ENCODE measurements at regions not wholly inside any gene's neighbourhood (a gene's known extent, or its start where the extent isn't known, plus 50 kb on each side); places are given as distances from the start of the nearest gene placed in this dataset.
A peak's percentile ranks its signal among the peaks of the same experiment; 100 is the strongest.
"Not testable (repeated sequence)": the region's sequence is repeated elsewhere in the genome, so short reads cannot be mapped to it uniquely, and the experiment has no call there.

DNA sequence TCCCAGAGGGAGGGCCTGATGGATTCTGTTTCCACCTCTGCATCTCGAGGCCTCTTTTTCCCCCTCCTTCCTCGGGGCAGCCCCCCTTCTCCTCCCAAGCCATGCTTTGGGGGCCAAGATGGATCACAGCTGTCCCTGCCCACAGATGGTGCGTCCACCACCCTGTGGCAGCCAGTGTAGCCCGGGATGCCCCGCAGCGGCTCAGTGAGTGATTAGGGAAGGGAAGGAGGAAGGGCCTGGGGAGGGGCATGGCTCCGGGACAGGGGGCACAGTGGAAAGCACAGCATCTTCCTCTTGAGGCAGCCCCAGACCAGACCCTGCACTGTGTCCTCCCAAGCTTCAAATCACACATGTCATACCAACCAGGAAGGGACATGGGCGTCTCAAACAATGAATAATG is 622.4 kb downstream of the MATN1 start:
- DNase-seq, result no peak

DNA sequence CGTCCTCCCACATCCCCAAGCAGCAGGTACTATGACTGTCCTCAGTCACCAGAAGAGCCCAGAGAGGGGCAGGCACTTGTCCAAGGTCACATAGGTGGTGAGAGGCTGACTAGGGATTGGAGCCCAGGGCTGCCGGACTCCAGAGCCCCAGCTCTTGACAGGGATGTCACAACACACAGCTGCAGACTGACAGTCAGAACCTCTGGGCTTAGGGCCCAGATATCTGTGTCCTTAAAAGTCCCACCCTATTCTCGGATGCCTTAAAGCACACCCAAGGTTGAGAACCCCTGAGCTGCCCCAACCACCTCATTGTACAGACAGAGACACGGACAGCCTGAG is 622.9 kb downstream of the MATN1 start:
- DNase-seq, result no peak

DNA sequence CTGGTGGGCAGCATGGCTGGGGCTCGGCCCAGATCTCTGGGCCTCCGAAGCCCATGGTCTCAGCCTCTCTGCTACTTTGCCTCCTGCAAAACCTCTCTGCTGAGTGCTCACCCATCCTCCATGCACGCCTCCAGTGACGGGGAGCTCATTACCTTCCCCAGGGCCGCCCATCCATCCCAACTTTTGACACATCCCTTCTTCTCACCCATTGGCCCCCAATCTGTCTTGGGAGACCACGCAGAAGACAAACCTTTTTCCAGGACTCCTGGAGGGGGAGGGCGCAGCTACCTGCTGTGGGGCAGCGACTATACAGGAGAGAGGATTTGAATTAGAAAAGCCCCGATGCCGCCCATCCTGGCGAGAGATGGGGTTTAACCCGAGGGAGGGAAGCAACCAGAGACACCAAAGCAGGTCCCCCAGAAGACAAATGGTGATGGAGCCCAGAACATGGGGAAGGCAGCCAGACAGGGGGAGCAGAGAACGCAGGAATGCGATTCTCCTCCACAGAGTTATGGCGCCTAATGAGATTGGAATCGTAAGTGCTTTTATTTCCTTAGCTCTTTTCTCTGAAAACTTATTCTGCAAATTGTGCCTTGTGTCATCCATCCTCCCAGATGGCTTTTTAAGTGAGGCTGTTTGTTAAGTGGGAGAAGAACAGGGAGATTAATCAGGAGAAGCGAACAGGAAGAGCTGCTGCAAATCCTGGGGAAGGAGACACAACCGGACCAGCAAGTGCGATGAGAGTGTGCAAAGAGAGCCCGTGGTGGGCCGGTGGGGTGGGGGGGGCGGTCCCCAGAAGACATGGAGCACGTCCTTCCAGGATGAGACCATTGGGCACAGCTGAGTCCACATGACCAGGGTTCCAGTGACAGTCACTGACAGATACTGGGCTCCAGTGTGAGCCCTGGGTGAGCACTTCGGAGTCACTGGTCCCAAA is 623.5 kb downstream of the MATN1 start:
- no peak for DNase-seq

DNA sequence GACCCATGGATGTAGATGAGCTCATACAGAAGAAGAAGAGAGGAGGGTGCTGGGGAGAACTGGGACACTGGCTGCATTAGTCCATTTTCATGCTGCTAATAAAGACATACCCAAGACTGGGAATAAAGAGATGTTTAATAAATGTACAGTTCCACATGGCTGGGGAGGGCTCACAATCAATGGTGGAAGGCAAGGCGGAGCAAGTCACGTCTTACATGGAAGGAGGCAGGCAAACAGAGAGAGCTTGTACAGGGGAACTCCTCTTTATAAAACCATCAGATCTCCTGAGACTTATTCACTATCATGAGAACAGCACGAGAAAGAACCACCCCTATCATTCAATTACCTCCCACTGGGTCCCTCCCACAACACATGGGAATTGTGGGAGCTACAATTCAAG is 625.5 kb downstream of the MATN1 start:
- not testable (repeated sequence) for DNase-seq

DNA sequence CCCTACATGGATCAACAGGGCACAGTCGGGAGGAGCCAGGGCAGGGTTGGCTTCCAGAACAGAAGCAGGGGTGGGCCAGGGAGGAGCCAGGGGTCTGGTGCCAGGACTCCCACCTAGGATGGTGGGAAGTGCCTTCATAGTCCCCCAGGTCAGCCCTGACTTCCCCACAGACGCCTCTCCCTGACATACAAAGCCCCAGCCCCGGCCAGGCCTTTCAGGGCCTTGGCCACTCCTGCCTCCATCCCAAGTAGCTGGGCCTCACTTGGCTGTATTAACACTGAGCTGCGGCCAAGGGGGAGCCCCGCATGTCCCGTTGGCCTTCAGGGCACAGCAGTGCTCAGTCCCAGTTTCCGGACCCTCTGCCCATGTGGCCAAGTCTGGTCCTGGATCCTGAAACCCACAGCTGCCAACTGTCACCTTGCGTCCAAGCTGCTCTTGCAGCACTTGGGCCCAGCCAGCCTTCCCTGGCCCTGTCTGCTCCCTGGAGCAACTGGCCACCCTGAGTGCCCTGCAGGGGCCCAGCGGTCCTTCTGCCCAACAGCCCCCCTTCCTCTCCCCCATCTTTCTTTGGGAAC is 627.8 kb downstream of the MATN1 start:
- no peak for DNase-seq

DNA sequence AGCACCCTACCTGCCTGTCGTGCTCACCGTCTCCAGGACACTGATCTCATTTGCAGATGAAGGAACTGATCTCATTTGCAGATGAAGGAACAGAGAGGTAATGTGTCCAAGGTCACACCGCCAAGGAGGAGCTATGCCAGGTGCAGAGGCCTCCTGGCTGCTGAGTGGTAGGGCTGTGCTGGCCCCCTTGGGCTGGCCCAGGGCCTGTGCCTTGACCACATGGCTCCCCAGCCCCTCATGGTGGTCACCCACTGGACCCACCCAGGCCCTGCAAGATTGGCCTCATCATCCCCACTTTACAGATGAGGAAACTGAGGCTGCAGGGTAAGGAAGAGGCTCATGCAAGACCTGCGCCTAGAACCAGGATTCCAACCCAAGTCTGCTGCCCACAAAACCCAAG is 628.3 kb downstream of the MATN1 start:
- no peak for DNase-seq

DNA sequence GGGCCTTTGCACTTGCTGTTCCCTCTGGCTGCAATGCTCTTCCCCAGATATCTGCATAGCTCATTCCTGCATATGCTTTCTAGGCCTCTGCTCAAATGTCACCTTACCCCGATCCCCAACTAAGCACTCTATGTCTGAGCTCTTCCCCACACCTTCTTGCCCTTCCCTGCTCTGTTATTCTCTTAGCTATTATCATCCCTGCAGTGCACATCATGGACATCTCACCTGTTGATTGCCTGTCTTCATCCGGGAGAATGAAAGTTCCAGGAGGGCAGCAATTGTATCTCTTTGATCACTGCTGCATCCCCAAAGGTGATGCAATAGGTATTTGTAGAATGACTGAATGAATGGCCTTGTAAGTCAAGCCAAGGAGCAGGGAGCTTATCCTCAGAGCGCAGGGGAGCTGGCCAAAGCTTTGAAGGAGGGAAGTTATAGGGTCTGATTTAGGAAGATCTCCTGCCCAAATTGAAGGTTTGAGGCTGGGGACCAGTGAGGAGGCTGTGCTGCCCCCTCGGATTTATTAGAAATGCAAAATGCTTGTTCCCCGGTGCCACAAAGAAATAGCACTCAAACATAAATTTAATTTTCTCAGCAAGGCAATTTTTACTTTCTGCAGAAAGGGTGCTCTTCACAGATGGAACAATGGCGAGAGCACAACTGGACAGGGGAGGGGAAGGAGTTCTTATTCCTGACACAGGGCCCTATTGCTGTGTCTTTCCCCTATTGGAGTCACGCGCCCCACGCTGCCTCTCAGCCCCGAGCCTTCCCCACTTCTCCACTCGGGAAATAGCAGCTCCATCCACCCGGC is 631.1 kb downstream of the MATN1 start:
- no peak for DNase-seq

DNA sequence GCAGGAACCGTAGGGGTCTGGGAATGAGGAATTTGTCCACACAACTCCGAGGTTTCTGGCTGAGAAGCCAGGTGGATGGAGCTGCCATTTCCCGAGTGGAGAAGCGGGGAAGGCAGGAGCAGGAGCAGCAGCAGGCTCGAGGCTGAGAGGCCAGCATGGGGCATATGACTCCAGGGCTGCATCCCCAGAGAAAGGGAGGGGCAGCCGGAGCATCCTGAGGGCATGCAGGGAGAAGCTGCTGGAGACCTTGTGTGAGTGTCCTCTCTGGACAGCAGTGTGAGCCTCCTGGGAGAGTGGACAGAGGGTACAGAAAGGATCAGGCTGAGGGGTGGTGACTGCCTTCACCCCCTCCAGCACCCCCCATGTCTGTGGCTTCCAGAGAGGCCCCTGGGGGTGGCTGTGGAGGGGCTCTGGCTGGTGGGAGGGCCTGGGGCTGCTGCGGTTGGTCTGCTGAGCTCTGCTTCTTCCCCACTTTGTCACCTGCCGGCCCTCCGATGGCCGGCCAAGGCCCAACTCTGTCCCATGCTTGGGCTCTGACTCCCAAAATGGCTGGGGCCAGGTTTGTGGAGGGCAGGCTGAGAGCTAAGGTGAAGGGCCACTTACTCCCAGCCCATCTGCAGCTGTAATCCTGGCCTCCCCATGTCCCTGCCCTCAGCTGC is 633.1 kb downstream of the MATN1 start:
- DNase-seq, result no peak

DNA sequence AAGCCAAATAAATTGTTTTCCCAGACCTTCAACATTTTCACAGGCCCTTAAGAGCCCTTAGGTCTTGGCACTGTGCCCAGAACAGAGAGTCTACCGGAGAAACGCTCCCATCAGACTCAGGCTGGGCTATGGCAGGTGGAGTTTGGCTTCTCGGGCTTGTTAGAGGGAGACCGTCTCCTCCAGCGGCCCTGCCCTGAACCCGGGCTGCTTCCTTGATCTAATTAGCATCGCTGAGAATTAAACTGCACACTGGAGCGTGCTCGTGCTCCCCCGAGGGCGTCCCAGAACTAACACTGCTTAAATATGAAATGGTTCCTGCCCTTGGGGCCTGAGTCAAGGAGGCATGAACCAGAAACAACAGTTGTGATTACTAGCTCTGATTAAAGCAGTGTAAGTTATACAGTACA is 634.4 kb downstream of the MATN1 start:
- no peak for DNase-seq

DNA sequence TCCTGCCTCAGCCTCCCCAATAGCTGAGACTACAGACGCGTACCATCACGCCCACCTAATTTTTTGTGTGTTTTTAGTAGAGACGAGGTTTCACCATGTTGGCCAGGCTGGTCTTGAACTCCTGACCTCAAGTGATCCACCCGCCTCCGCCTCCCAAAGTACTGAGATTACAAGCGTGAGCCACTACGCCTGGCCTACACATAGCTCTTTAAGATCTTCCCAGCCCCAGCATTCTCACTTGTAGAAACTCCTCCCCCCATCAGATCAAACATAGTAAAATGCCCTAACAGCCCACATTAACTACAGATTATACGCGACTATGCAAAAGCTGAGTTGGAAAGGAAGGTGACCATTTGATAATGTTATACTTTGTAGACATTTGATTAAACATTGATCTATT is 634.8 kb downstream of the MATN1 start:
- no peak for DNase-seq

DNA sequence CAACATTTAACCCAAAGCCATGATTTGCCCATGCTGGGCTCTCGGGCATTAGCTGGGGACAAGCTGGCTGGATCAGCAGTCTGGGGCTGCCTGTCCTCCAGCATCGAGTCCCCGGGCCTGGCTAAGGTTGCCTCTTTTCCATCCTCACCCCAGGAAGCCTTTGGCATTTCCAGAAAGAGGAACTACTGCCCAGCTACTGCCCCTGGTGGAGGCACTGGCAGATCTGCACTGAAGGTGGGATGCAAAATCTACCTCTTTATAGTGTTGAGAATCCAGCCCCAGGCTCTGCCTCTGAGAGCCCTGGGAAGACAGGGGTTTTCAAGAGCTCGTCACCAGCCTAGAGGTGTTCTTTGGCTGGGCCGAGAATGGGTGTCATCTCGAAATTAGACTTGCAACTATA is 635.9 kb downstream of the MATN1 start:
- no peak for DNase-seq

DNA sequence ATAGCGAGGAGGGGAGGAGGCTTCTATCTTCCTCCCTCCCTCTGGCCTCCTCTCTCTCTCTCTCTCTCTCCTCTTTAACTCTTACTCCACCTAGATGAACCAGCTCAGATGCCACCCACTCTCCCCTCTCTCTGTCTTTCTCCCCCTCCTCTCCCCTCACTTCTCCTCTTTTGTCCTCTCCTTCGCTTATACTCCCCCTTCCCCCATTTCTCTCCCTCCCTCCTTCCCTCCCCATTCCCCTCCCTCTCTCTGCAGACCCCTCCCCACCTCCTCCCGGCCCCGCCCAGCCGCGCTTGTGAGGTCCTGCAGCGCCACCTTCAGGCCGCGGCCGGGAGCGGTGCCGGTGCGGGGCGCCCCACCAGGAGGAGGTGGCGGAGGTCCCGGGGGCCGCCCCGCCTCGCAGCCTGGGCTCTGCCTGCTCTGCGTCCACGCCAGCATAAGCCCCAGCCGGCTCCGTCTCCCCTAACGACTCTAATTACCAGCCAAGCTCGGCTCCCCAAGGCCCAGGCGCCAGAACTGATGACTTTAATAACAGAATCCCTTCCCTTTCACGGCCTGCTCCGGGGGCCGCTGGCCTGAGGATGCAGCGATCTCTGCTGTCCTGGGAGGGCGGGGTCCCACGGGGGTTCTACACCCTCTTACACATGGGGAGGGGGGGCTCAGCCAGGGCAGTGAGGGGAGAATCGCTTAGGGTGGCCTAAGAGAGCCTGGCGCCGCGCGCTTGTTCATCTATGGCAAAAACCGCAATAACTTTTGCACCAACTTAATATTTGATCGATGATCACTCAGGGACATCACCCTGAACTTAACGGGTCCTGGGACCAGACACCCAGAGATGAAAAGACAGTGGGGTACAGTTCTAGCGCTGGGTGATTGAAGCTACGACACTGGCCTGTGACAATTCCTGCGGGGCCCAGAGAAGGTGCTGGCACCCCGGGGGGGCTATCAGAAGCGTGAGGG is 637.3 kb downstream of the MATN1 start:
- peak; percentile 51 for DNase-seq

DNA sequence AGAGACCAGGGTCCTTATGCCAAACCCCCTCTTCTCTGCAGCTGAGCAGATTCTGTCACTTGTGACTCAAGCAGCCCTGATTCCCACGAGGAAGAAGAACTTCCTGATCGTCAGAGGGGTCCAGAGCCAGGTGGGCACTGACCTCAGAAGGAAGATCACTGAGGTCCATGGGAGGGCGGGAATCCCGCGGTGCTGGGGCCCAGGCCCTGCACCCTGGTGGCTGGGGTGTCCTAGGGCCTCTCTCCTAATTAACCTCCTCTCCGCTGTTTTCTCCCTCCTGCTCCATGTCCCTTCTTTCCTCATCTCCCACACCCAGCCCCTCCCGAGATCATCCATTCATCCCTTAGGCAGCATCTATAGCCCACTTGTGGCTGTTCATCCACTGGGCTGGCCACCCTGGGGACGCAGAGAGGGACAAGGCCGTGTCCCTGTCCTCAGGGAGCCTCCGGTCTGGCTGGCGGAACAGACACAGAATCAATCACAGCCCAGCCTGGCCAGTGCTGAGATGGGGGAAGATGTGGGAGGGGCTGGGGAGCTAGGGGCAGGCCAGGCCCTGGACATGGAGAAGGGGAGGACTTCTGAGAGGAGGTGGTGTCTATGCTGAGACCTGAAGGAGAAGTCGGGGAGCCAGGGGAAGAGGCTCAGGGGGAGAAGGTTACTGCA is 638.3 kb downstream of the MATN1 start:
- DNase-seq, result no peak

DNA sequence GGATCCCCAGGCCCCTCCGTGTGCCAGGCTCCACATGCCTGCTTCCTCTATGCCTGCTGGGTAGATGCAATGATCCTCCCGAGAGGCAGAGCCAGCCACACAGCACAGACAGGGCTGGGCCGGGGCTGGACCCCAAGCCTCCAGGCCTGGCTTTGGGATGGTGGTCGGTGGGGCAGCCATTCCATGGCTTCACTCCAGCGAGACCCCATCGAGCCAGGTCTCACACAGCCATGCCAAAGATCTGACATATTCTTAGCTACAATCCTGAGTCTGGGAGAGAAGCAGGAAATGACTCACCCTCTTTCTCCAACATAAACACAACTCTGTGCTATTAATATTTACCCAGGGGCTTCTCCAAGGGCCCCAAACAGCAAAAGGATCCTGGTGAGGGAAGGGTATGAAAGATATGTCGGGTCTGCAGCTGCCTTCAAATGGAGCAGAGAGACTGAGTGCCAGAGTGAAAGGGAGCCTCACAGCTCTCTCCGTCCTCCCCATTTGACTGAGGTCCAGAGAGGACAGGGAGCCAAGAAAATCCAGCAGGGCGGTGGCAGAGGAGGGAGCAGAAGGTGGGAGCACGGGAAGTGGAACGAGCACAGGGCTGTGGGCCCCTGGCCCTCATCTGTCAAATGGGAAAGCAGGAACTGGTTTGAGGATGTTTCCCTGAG is 639.5 kb downstream of the MATN1 start:
- no peak for DNase-seq

DNA sequence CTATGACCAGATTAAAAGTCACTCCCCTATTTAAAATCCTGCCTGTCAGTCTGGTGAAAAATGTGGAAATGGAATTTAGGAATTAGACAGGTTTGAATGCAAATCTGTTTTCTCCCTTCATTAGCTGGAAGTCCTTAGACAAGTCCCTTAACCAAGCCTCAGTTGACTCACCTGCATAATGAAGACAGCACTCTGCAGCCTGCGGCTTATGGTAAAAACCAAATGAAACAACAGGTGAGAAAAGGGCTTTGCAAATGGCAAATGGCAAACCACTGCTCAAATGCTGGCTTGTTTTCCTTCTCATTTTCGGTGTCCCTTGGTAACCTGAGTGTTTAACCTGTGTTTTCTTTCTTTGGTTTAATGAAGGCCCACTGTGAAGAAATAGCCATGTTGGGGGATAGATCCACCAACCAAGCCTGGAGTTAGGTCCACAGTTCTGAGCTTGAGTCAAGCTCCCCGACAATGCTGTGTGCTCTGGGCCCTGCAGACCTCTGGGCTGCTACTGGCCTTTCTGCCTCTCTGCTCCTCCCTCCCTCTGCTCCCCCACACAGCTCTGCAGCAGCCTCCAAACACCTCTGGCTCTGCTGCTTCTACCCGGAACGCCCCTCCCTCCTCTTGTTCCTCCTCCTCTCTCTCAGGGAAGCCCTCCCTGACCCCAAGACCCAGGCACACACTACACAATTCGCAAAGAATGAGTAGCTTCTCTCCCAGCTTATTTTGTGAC is 641.8 kb downstream of the MATN1 start:
- DNase-seq, result no peak

DNA sequence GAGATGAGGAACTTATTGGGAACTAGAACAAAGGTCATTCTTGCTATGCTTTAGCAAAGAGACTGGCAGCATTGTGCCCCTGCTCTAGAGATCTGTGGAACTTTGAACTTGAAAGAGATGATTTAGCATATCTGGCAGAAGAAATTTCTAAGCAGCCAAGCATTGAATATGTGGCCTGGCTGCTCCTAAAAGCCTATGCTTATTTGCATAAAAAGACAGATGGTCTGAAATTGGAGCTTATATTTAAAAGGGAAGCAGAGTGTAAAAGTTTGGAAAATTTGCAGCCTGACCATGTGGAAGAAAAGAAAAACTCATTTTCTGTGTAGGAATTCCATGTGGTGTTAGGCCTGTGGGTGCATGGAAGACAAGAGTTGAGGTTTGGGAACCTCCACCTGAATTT is 647.5 kb downstream of the MATN1 start:
- not testable (repeated sequence) for DNase-seq

DNA sequence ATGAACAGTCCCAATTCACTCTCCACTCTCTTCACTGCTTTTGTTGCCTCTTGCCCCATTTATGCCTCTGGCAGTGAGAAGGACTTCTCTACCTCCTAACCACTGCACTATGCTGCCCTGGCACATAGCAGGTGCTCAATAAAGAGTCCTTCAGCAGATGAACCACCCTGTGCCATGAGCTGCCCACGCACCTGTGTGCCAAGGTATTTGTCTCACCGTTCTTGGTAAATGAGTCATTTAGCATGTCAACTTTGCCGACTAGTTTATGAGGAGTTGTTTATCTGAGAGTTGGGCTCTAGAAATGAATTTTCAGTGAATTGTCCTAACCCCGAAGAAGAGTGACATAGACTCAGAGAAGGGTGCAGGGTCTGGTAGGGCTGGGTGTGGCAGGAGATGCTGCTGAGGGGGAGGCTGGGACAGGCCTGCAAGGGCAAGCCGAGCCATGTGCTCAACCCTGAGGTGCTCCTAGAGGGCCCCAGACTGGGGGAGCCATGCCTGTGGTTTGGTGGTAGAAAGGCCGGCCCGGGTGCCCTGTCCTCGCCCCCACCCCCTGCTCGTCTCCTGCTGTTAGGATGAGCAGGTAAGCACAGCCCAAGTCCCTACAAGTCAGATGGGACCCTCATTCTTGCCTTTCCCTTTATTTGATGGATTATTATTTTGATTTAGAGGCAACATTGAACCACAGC is 654.5 kb downstream of the MATN1 start:
- DNase-seq, result no peak

DNA sequence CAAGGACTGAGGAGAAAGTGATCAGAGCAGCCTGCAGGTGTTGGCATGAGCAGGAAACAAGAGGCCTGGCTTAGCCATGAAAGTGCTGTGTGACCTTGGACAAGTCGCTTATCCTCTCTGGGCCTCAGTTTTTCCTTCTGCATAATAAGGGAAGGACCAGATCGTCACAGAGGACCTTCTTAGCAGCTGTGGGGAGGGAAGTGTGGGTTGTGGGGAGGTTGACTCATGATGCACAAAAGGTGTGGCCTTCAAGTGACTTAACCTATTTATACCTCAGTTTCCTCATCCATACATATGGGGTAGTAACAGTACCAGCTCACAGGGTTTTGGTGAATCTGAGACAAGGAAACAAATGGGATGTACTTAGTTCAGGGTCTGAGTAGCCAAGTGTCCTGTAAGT is 658.8 kb downstream of the MATN1 start:
- no peak for DNase-seq

DNA sequence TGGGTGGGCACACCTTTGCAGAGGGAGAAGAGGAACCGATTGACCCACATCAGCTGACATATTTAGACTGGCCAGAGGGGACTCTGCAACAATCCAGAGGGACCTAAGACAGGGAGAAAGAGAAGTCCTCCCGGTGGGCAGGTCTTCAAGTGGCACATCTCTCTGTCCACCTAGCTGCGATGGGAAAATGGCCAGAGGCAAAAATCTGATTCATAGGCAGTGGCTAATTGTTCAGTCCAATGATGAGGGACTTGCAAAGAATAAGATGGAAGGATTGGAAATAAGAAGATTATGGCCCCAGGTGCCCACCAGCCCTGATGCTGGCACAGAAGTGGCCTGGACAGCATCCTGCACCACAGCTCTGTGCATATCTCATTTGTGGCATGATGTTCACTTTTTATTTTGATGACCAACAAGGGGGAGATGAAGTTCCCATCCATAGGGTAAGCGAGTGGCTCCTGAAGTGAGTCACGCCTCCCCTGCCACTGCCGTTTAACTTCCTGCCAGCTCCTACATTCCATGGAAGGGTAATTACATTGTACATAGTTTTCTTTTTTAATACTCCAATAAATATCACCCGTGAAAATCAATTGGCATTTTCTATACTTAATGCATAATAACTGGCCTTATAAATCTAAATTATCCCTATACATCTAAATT is 659.6 kb downstream of the MATN1 start:
- DNase-seq, result no peak
